Stimulated activated CD8-positive, alpha-beta memory T cell treated with anti-CD3 and anti-CD28 coated beads, Interleukin-2, amount 100 ng/mL, for 48 hours (primary cell): ENCODE measurements at regions not wholly inside any gene's neighbourhood (a gene's known extent, or its start where the extent isn't known, plus 50 kb on each side); places are given as distances from the start of the nearest gene placed in this dataset.
"Not testable (repeated sequence)": the region's sequence is repeated elsewhere in the genome, so short reads cannot be mapped to it uniquely, and the experiment has no call there.

Experiments
- DNase-seq, 2 donors: peaks; one replicate each; pipeline ENCODE4 v3.0.0-alpha.2; 2020; ENCODE audit warnings: low read depth in 2 of 2

- DNase-seq: no peak
These were observed 496.3 kb upstream of the MAP3K7 start for GRCh38 chr6:91083211-91083610.

GRCh38 chr6:91082311-91082832, 495.5 kb upstream of the MAP3K7 start:
- no peak for DNase-seq

- DNase-seq: no peak
These were observed 494.7 kb upstream of the MAP3K7 start for GRCh38 chr6:91081452-91082067.

GRCh38 chr6:91080871-91081270, 494.0 kb upstream of the MAP3K7 start:
- DNase-seq: no peak

- DNase-seq: no peak
These were observed 493.1 kb upstream of the MAP3K7 start for GRCh38 chr6:91079969-91080368.

GRCh38 chr6:91075244-91075976, 488.5 kb upstream of the MAP3K7 start:
- DNase-seq: no peak

- no peak for DNase-seq
These were observed 476.5 kb upstream of the MAP3K7 start for GRCh38 chr6:91063362-91063761.

- no peak for DNase-seq
These were observed 470.8 kb upstream of the MAP3K7 start for GRCh38 chr6:91057689-91058088.

- DNase-seq: no peak
These were observed 469.1 kb upstream of the MAP3K7 start for GRCh38 chr6:91055959-91056358.

- DNase-seq: not testable (repeated sequence)
These were observed 465.9 kb upstream of the MAP3K7 start for GRCh38 chr6:91052473-91053450.

GRCh38 chr6:91045161-91045560, 458.3 kb upstream of the MAP3K7 start:
- DNase-seq: no peak

- no peak for DNase-seq
These were observed 456.9 kb upstream of the MAP3K7 start for GRCh38 chr6:91043751-91044150.

- no peak for DNase-seq
These were observed 455.8 kb upstream of the MAP3K7 start for GRCh38 chr6:91042656-91043055.

GRCh38 chr6:91033964-91034363, 447.1 kb upstream of the MAP3K7 start:
- DNase-seq: no peak

GRCh38 chr6:91031581-91031980, 444.7 kb upstream of the MAP3K7 start:
- DNase-seq: no peak

- no peak for DNase-seq
These were observed 442.3 kb upstream of the MAP3K7 start for GRCh38 chr6:91029211-91029610.

GRCh38 chr6:91023529-91023928, 436.7 kb upstream of the MAP3K7 start:
- DNase-seq: no peak

- no peak for DNase-seq
These were observed 433.9 kb upstream of the MAP3K7 start for GRCh38 chr6:91020744-91021143.

GRCh38 chr6:91018586-91018985, 431.7 kb upstream of the MAP3K7 start:
- no peak for DNase-seq

- DNase-seq: no peak
These were observed 426.6 kb upstream of the MAP3K7 start for GRCh38 chr6:91013511-91013910.

- no peak for DNase-seq
These were observed 410.2 kb upstream of the MAP3K7 start for GRCh38 chr6:90997076-90997475.

- DNase-seq: no peak
These were observed 406.9 kb upstream of the MAP3K7 start for GRCh38 chr6:90993770-90994169.
